Lower leg skin (tissue), 3 donors: ENCODE measurements at regions not wholly inside any gene's neighbourhood (a gene's known extent, or its start where the extent isn't known, plus 50 kb on each side); places are given as distances from the start of the nearest gene placed in this dataset.

Experiments used
- POLR2A ChIP-seq, 2 donors: fragments of 450-650 bp; IDR thresholded peaks; one replicate each; pipeline ENCODE4 v1.6.1; 2016 to 2017; ENCODE audit warnings: antibody characterized with exemption in 2 of 2, mild to moderate bottlenecking in 1 of 2, moderate library complexity in 1 of 2
- TF ChIP-seq, protein P1 (sequence below), 3 donors: fragments of 450-650 bp; IDR thresholded peaks; one replicate each; pipeline ENCODE4 v1.5.1; 2016; ENCODE audit warnings: antibody characterized with exemption in 3 of 3, mild to moderate bottlenecking in 3 of 3, moderate library complexity in 2 of 3

DNA sequence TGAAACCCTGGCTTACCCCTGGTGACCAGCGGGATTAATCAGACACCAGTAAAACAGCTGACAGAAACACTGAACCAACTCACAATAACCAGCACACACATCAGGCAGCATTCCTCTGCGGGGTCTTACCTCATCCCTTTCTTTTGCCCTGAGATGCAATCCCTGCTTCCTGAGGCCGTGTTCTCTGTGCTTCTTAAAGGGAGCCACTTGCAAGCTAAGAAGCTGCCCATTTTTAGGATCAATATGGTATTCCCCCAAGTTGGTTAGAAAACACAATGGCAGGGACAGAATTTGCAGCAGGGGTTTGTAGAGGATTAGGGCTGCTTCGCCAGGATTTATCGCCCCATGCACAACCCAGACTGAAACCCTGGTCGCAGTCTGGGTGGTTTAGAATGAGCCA lies 74.7 kb upstream of the OLIG2 start:
- TF ChIP-seq, protein P1, sequence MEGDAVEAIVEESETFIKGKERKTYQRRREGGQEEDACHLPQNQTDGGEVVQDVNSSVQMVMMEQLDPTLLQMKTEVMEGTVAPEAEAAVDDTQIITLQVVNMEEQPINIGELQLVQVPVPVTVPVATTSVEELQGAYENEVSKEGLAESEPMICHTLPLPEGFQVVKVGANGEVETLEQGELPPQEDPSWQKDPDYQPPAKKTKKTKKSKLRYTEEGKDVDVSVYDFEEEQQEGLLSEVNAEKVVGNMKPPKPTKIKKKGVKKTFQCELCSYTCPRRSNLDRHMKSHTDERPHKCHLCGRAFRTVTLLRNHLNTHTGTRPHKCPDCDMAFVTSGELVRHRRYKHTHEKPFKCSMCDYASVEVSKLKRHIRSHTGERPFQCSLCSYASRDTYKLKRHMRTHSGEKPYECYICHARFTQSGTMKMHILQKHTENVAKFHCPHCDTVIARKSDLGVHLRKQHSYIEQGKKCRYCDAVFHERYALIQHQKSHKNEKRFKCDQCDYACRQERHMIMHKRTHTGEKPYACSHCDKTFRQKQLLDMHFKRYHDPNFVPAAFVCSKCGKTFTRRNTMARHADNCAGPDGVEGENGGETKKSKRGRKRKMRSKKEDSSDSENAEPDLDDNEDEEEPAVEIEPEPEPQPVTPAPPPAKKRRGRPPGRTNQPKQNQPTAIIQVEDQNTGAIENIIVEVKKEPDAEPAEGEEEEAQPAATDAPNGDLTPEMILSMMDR (IDR thresholded peaks at IDR 0.05), result no peak
- TF ChIP-seq POLR2A (IDR thresholded peaks at IDR 0.05), result no peak
